Smooth muscle cell (in vitro differentiated cells): ENCODE measurements at regions not wholly inside any gene's neighbourhood (a gene's known extent, or its start where the extent isn't known, plus 50 kb on each side); places are given as distances from the start of the nearest gene placed in this dataset.

Source experiments
- DNase-seq: peaks from one replicate; lab custom pipeline; 2025; ENCODE audit not compliant: unreplicated experiment; lab: John Stamatoyannopoulos, UW
- H2AFZ ChIP-seq: fragments of 200-600 bp; sonication (generic); 2 replicates; pipeline ENCODE4 v1.6.0; 2016; ENCODE audit warnings: antibody characterized with exemption, low read depth, mild to moderate bottlenecking
- H3F3A ChIP-seq: fragments of 200-600 bp; sonication (generic); 2 replicates; pipeline ENCODE4 v1.6.0; 2017; ENCODE audit warnings: antibody characterized with exemption, low read depth
- H3K27ac ChIP-seq: fragments of 200-600 bp; sonication (generic); 2 replicates; pipeline ENCODE4 v1.5.1; 2016; ENCODE audit warnings: low read depth, mild to moderate bottlenecking
- H3K27me3 ChIP-seq: fragments of 200-600 bp; sonication (generic); 2 replicates; pipeline ENCODE4 v1.6.1; 2016; ENCODE audit warnings: low read depth, mild to moderate bottlenecking
- H3K36me3 ChIP-seq: fragments of 200-600 bp; sonication (generic); 2 replicates; pipeline ENCODE4 v1.5.1; 2016; ENCODE audit warnings: low read depth
- H3K4me1 ChIP-seq: fragments of 200-600 bp; sonication (generic); 2 replicates; pipeline ENCODE4 v1.5.1; 2016; ENCODE audit warnings: low read depth
- H3K4me2 ChIP-seq: fragments of 200-600 bp; sonication (generic); 2 replicates; pipeline ENCODE4 v1.6.0; 2016; ENCODE audit warnings: mild to moderate bottlenecking
- H3K4me3 ChIP-seq: fragments of 200-600 bp; sonication (generic); 2 replicates; pipeline ENCODE4 v1.5.1; 2016; ENCODE audit warnings: mild to moderate bottlenecking
- H3K79me2 ChIP-seq: fragments of 200-600 bp; sonication (generic); 2 replicates; pipeline ENCODE4 v1.6.0; 2016; ENCODE audit warnings: low read depth, mild to moderate bottlenecking
- H3K9ac ChIP-seq: fragments of 200-600 bp; sonication (generic); 2 replicates; pipeline ENCODE4 v1.6.0; 2016; ENCODE audit warnings: low read depth
- H3K9me3 ChIP-seq: fragments of 200-600 bp; sonication (generic); replicated peaks from 2 replicates; pipeline ENCODE4 v1.5.1; 2016; ENCODE audit warnings: low read depth
- H4K20me1 ChIP-seq: fragments of 200-600 bp; sonication (generic); 2 replicates; pipeline ENCODE4 v1.6.0; 2016; ENCODE audit warnings: low read depth
- CTCF ChIP-seq: fragments of 200-600 bp; sonication (generic); IDR thresholded peaks from 2 replicates; pipeline ENCODE4 v1.5.1; 2017; ENCODE audit warnings: borderline replicate concordance, mild to moderate bottlenecking, antibody characterized with exemption; ENCODE audit not compliant: insufficient read depth, poor library complexity, severe bottlenecking
- WGBS: methylation state at CpG from one replicate; pipeline ENCODE4 v1.1.7; 2016; ENCODE audit warnings: low lambda C conversion rate; 5-methylcytosine and 5-hydroxymethylcytosine counted together

- WGBS: 92% methylated on average over 14 of the region's 14 CpGs
- no peak overlapping the region for H3K27ac ChIP-seq
- DNase-seq: no peak
Measured at GRCh38 chr15:62901087-62901486, 141.5 kb upstream of the TPM1 start.

DNA sequence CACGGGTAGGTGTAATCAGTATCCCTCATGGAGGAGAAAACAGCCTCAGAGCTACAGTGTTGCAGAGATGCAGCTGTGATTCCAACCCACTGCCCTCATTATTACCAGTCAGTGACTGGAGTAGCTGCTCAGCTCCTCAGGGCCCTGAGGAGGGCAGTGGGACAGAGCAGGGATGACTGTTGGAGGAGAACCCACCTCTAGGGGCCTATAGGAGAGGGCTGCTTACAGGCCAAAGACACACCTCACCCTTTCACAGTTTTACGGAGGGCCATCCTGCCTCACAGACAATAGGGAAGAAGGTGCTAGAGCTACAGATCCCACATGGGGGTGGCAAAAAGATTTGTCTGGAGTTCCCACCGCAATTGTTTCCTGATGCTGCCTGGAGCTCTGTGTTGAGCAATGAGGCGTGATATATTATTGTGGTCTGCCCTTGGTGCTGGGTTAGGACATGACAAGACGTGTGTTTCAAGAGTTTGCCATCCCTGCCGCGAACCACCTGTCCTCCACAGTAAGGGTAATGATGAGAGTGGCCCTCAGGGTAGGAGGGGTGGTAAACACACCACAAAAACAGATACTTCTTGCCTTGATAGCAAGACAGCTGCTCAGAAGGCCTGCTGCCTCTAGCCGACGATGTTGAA is 140.5 kb upstream of the TPM1 start:
- peaks cover 2% of the 10 kb centered on the region for H3F3A ChIP-seq
- H3K27me3 ChIP-seq: no peaks in the 10 kb centered on the region
- peaks cover 21% of the 10 kb centered on the region for H3K4me1 ChIP-seq

More at GRCh38 chr15:62901087-62901486, 141.5 kb upstream of the TPM1 start:
- H3K9ac ChIP-seq: no peak overlapping the region
- H2AFZ ChIP-seq: no peak overlapping the region
- no peaks in the 10 kb centered on the region for H3K27me3 ChIP-seq
- no peaks in the 10 kb centered on the region for H3K9me3 ChIP-seq
- TF ChIP-seq CTCF: no peak
- H3K4me3 ChIP-seq: no peak overlapping the region
- H3K4me2 ChIP-seq: no peak overlapping the region
- peaks cover 9% of the 10 kb centered on the region for H3F3A ChIP-seq
- no peaks in the 10 kb centered on the region for H4K20me1 ChIP-seq
- no peaks in the 10 kb centered on the region for H3K79me2 ChIP-seq
- H3K36me3 ChIP-seq: no peaks in the 10 kb centered on the region
- peaks cover 29% of the 10 kb centered on the region for H3K4me1 ChIP-seq

GRCh38 chr15:62902821-62903220 is 139.7 kb upstream of the TPM1 start:
- H3K4me3 ChIP-seq: no peak overlapping the region
- no peak overlapping the region for H2AFZ ChIP-seq
- no peak for TF ChIP-seq CTCF
- no peaks in the 10 kb centered on the region for H4K20me1 ChIP-seq
- no peak overlapping the region for H3K4me2 ChIP-seq
- H3K9ac ChIP-seq: no peak overlapping the region
- no peaks in the 10 kb centered on the region for H3K79me2 ChIP-seq
- no peak overlapping the region for H3K27ac ChIP-seq
- no peaks in the 10 kb centered on the region for H3K27me3 ChIP-seq
- DNase-seq: no peak
- no peaks in the 10 kb centered on the region for H3K36me3 ChIP-seq
- 56% methylated on average over 4 of the region's 4 CpGs for WGBS
- no peaks in the 10 kb centered on the region for H3K9me3 ChIP-seq
- peaks cover 15% of the 10 kb centered on the region for H3K4me1 ChIP-seq
- H3F3A ChIP-seq: peaks cover 2% of the 10 kb centered on the region

More for the DNA sequence above, 140.5 kb upstream of the TPM1 start:
- H2AFZ ChIP-seq: no peak overlapping the region
- no peaks in the 10 kb centered on the region for H3K79me2 ChIP-seq
- no peak overlapping the region for H3K27ac ChIP-seq
- no peak for DNase-seq
- no peaks in the 10 kb centered on the region for H3K36me3 ChIP-seq
- whole genome bisulfite sequencing: 76% methylated on average over 9 of the region's 9 CpGs
- H3K4me3 ChIP-seq: no peak overlapping the region
- TF ChIP-seq CTCF: no peak
- H3K9me3 ChIP-seq: no peaks in the 10 kb centered on the region
- no peak overlapping the region for H3K9ac ChIP-seq
- no peak overlapping the region for H3K4me2 ChIP-seq
- H4K20me1 ChIP-seq: no peaks in the 10 kb centered on the region

- Histone ChIP-seq H2AFZ (no peak overlapping the region), H3K36me3 (no peaks in the 10 kb centered on the region), H3K4me3 (no peak overlapping the region), H3K9me3 (no peaks in the 10 kb centered on the region), H3K27ac (no peak overlapping the region), H3K4me1 (peaks cover 15% of the 10 kb centered on the region), H3K79me2 (no peaks in the 10 kb centered on the region), H3K4me2 (no peak overlapping the region), H4K20me1 (no peaks in the 10 kb centered on the region), H3K9ac (no peak overlapping the region), H3F3A (peaks cover 1% of the 10 kb centered on the region), H3K27me3 (no peaks in the 10 kb centered on the region)
- no peak for TF ChIP-seq CTCF
- no peak for DNase-seq
- WGBS: 63% methylated on average over 2 of the region's 2 CpGs
Measured at GRCh38 chr15:62903437-62903836, 139.1 kb upstream of the TPM1 start.
